ENCODE measurements at regions not wholly inside any gene's neighbourhood (a gene's known extent, or its start where the extent isn't known, plus 50 kb on each side); places are given as distances from the start of the nearest gene placed in this dataset.
"Not testable (repeated sequence)": the region's sequence is repeated elsewhere in the genome, so short reads cannot be mapped to it uniquely, and the experiment has no call there.

- no peak for DNase-seq (ENCODE audit: low read depth)
Observed at GRCh38 chr1:178020968-178021640, 51.2 kb upstream of the SEC16B start.

GRCh38 chr1:178021950-178022349 lies 52.1 kb upstream of the SEC16B start:
- no peak for DNase-seq (ENCODE audit: low read depth)

- no peak for DNase-seq (ENCODE audit: low read depth)
Observed at GRCh38 chr1:178023181-178023618, 53.3 kb upstream of the SEC16B start.

- DNase-seq (ENCODE audit: low read depth): no peak
Observed at GRCh38 chr1:178024504-178024903, 54.6 kb upstream of the SEC16B start.

GRCh38 chr1:178025613-178026356 lies 55.9 kb upstream of the SEC16B start:
- no peak for DNase-seq (ENCODE audit: low read depth)

GRCh38 chr1:178028841-178029481 lies 59.1 kb upstream of the SEC16B start:
- no peak for DNase-seq (ENCODE audit: low read depth)

- DNase-seq (ENCODE audit: low read depth): no peak
Observed at GRCh38 chr1:178030467-178030866, 60.6 kb upstream of the SEC16B start.

- DNase-seq (ENCODE audit: low read depth): peak; percentile 82
Observed at GRCh38 chr1:178031856-178032320, 62.0 kb upstream of the RASAL2 start.

- no peak for DNase-seq (ENCODE audit: low read depth)
Observed at GRCh38 chr1:178033019-178033418, 60.9 kb upstream of the RASAL2 start.

GRCh38 chr1:178034676-178035075 lies 59.2 kb upstream of the RASAL2 start:
- no peak for DNase-seq (ENCODE audit: low read depth)

- DNase-seq (ENCODE audit: low read depth): no peak
Observed at GRCh38 chr1:178036090-178036489, 57.8 kb upstream of the RASAL2 start.

- DNase-seq (ENCODE audit: low read depth): no peak
Observed at GRCh38 chr1:178037510-178038253, 56.2 kb upstream of the RASAL2 start.

GRCh38 chr1:178038372-178038771 lies 55.5 kb upstream of the RASAL2 start:
- DNase-seq (ENCODE audit: low read depth): no peak

- no peak for DNase-seq (ENCODE audit: low read depth)
Observed at GRCh38 chr1:178039891-178040290, 54.0 kb upstream of the RASAL2 start.

- not testable (repeated sequence) for DNase-seq (ENCODE audit: low read depth)
Observed at GRCh38 chr1:178043940-178044339, 50.0 kb upstream of the RASAL2 start.

Data from HT1080 (cell line).